ENCODE measurements at regions not wholly inside any gene's neighbourhood (a gene's known extent, or its start where the extent isn't known, plus 50 kb on each side); places are given as distances from the start of the nearest gene placed in this dataset.

DNA sequence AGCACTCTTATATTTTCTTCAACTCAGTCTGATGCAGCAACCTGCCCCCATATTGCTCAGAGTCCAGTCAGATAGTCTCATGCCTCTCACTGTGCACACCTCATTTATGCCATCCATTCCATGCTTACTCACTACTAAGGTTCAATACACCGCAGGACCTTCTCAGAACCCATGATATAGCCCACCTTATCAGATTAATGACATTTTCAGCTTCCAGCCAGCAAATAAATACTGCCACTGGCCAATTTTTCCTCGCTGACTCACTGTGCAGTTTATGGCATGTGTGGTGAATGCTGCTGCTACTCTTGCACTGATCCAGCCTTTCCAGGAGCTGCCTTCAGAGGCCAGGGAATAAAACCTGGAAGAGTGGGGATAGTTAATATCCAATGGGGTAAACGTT lies 380.6 kb upstream of the SPOCK3 start:
- Histone ChIP-seq H3K9me3 (ENCODE audit: low read length) (peaks cover 4% of the 10 kb centered on the region), H3K4me3 (ENCODE audit: low read length) (no peak overlapping the region), H3K79me2 (replicated peaks; ENCODE audit: insufficient read depth, low read length) (no peaks in the 10 kb centered on the region), H3K9me2 (ENCODE audit: insufficient read depth, low read length) (no peaks in the 10 kb centered on the region), H3F3A (ENCODE audit: insufficient read depth, low read length, poor library complexity, severe bottlenecking) (no peaks in the 10 kb centered on the region), H3K36me3 (ENCODE audit: insufficient read depth, low read length) (no peaks in the 10 kb centered on the region), H2AFZ (ENCODE audit: low read depth, low read length) (no peak overlapping the region), H3K4me2 (ENCODE audit: low read length) (no peak overlapping the region), H4K20me1 (ENCODE audit: insufficient read depth) (no peaks in the 10 kb centered on the region), H3K9ac (ENCODE audit: low read length) (no peak overlapping the region), H3K27me3 (ENCODE audit: insufficient read depth, low read depth, low read length) (no peaks in the 10 kb centered on the region), H3K27ac (ENCODE audit: low read length) (no peak overlapping the region)
- TF ChIP-seq TAF1 (IDR thresholded peaks at IDR 0.05; ENCODE audit: low read depth) (no peak), EP300 (conservative IDR thresholded peaks at IDR 0.05; ENCODE audit: poor library complexity, severe bottlenecking) (no peak), RAD21 (conservative IDR thresholded peaks at IDR 0.05) (no peak), POLR2AphosphoS5 (IDR thresholded peaks at IDR 0.05) (no peak), REST (IDR thresholded peaks at IDR 0.05; ENCODE audit: borderline replicate concordance) (no peak), MXI1 (conservative IDR thresholded peaks at IDR 0.05; ENCODE audit: poor library complexity, severe bottlenecking) (no peak), EZH2 (IDR thresholded peaks at IDR 0.05; ENCODE audit: borderline replicate concordance, insufficient read depth, low read length, poor library complexity, severe bottlenecking) (no peak), SMC3 (conservative IDR thresholded peaks at IDR 0.05; ENCODE audit: poor library complexity) (no peak)
- TF ChIP-seq, protein P1, sequence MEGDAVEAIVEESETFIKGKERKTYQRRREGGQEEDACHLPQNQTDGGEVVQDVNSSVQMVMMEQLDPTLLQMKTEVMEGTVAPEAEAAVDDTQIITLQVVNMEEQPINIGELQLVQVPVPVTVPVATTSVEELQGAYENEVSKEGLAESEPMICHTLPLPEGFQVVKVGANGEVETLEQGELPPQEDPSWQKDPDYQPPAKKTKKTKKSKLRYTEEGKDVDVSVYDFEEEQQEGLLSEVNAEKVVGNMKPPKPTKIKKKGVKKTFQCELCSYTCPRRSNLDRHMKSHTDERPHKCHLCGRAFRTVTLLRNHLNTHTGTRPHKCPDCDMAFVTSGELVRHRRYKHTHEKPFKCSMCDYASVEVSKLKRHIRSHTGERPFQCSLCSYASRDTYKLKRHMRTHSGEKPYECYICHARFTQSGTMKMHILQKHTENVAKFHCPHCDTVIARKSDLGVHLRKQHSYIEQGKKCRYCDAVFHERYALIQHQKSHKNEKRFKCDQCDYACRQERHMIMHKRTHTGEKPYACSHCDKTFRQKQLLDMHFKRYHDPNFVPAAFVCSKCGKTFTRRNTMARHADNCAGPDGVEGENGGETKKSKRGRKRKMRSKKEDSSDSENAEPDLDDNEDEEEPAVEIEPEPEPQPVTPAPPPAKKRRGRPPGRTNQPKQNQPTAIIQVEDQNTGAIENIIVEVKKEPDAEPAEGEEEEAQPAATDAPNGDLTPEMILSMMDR (IDR thresholded peaks at IDR 0.05; ENCODE audit: poor library complexity, severe bottlenecking), result no peak

DNA sequence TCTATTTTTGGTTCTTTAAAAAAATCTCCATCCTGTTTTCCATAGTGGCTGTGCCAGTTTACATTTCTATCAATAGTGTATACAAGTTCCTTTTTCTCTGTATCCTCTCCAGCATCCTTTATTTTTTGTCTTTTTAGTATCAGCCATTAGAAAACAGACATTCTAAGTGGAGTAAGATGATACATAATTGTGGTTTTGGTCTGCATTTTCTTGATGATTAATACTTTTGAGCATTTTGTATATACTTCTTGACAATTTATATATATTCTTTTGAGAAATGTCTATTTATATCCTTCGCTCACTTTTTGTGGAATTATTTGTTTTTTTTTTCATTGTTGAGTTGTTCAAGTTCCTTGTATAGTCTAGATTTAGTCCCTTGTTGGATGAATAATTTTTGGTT lies 382.2 kb upstream of the SPOCK3 start:
- H3K9me2 ChIP-seq (ENCODE audit: insufficient read depth, low read length), result no peaks in the 10 kb centered on the region
- peaks cover 4% of the 10 kb centered on the region for H3K9me3 ChIP-seq (ENCODE audit: low read length)
- no peak overlapping the region for H3K4me2 ChIP-seq (ENCODE audit: low read length)
- TF ChIP-seq POLR2AphosphoS5 (IDR thresholded peaks at IDR 0.05) (no peak), EZH2 (IDR thresholded peaks at IDR 0.05; ENCODE audit: borderline replicate concordance, insufficient read depth, low read length, poor library complexity, severe bottlenecking) (no peak), EP300 (conservative IDR thresholded peaks at IDR 0.05; ENCODE audit: poor library complexity, severe bottlenecking) (no peak), TAF1 (IDR thresholded peaks at IDR 0.05; ENCODE audit: low read depth) (no peak), RAD21 (conservative IDR thresholded peaks at IDR 0.05) (no peak), SMC3 (conservative IDR thresholded peaks at IDR 0.05; ENCODE audit: poor library complexity) (no peak), REST (IDR thresholded peaks at IDR 0.05; ENCODE audit: borderline replicate concordance) (no peak), MXI1 (conservative IDR thresholded peaks at IDR 0.05; ENCODE audit: poor library complexity, severe bottlenecking) (no peak)
- TF ChIP-seq, protein P1 (IDR thresholded peaks at IDR 0.05; ENCODE audit: poor library complexity, severe bottlenecking), result no peak
- no peak overlapping the region for H3K4me3 ChIP-seq (ENCODE audit: low read length)
- H3K27ac ChIP-seq (ENCODE audit: low read length), result no peak overlapping the region
- no peaks in the 10 kb centered on the region for H3K27me3 ChIP-seq (ENCODE audit: insufficient read depth, low read depth, low read length)
- H3K79me2 ChIP-seq (replicated peaks; ENCODE audit: insufficient read depth, low read length), result no peaks in the 10 kb centered on the region
- H2AFZ ChIP-seq (ENCODE audit: low read depth, low read length), result no peak overlapping the region
- no peak overlapping the region for H3K9ac ChIP-seq (ENCODE audit: low read length)
- no peaks in the 10 kb centered on the region for H3K36me3 ChIP-seq (ENCODE audit: insufficient read depth, low read length)
- no peaks in the 10 kb centered on the region for H3F3A ChIP-seq (ENCODE audit: insufficient read depth, low read length, poor library complexity, severe bottlenecking)
- H4K20me1 ChIP-seq (ENCODE audit: insufficient read depth), result no peaks in the 10 kb centered on the region

Data from neural cell (in vitro differentiated cells).